AG08396 (cell line): ENCODE measurements at regions not wholly inside any gene's neighbourhood (a gene's known extent, or its start where the extent isn't known, plus 50 kb on each side); places are given as distances from the start of the nearest gene placed in this dataset.
"Not testable (repeated sequence)": the region's sequence is repeated elsewhere in the genome, so short reads cannot be mapped to it uniquely, and the experiment has no call there.

Experiments used
- DNase-seq: peaks from one replicate; pipeline ENCODE4 v3.0.0; 2012; ENCODE audit warnings: low spot score, mixed read lengths

- DNase-seq: no peak
Measured at GRCh38 chr5:113652161-113652560, 138.7 kb downstream of the YTHDC2 start.

GRCh38 chr5:113654828-113655227 is 141.3 kb downstream of the YTHDC2 start:
- DNase-seq: no peak

GRCh38 chr5:113660206-113660605 is 146.7 kb downstream of the YTHDC2 start:
- DNase-seq: no peak

- DNase-seq: no peak
Measured at GRCh38 chr5:113660706-113661250, 147.3 kb downstream of the YTHDC2 start.

- DNase-seq: peak; percentile 34
Measured at GRCh38 chr5:113663879-113664541, 150.5 kb downstream of the YTHDC2 start.

GRCh38 chr5:113673041-113673440 is 159.5 kb downstream of the YTHDC2 start:
- no peak for DNase-seq

- DNase-seq: no peak
Measured at GRCh38 chr5:113675166-113675565, 161.7 kb downstream of the YTHDC2 start.

- no peak for DNase-seq
Measured at GRCh38 chr5:113678202-113678601, 164.7 kb downstream of the YTHDC2 start.

GRCh38 chr5:113678924-113679575 is 165.6 kb downstream of the YTHDC2 start:
- DNase-seq: peak; percentile 43

- DNase-seq: no peak
Measured at GRCh38 chr5:113680534-113680933, 167.0 kb downstream of the YTHDC2 start.

- DNase-seq: no peak
Measured at GRCh38 chr5:113682497-113683136, 169.1 kb downstream of the YTHDC2 start.

GRCh38 chr5:113683211-113683610 is 169.7 kb downstream of the YTHDC2 start:
- DNase-seq: no peak

- DNase-seq: no peak
Measured at GRCh38 chr5:113686599-113686998, 173.1 kb downstream of the YTHDC2 start.

- DNase-seq: no peak
Measured at GRCh38 chr5:113689647-113690046, 176.2 kb downstream of the YTHDC2 start.

- DNase-seq: no peak
Measured at GRCh38 chr5:113692466-113692865, 179.0 kb downstream of the YTHDC2 start.

- DNase-seq: no peak
Measured at GRCh38 chr5:113692891-113693457, 179.5 kb downstream of the YTHDC2 start.

- no peak for DNase-seq
Measured at GRCh38 chr5:113693701-113694100, 180.2 kb downstream of the YTHDC2 start.

- DNase-seq: no peak
Measured at GRCh38 chr5:113694576-113694975, 181.1 kb downstream of the YTHDC2 start.

- no peak for DNase-seq
Measured at GRCh38 chr5:113703266-113703665, 189.8 kb downstream of the YTHDC2 start.

GRCh38 chr5:113705657-113706056 is 192.2 kb downstream of the YTHDC2 start:
- no peak for DNase-seq

GRCh38 chr5:113713051-113713450 is 199.6 kb downstream of the YTHDC2 start:
- no peak for DNase-seq

- not testable (repeated sequence) for DNase-seq
Measured at GRCh38 chr5:113715921-113716320, 202.4 kb downstream of the YTHDC2 start.

GRCh38 chr5:113719549-113719948 is 206.1 kb downstream of the YTHDC2 start:
- DNase-seq: no peak
